ENCODE measurements at regions not wholly inside any gene's neighbourhood (a gene's known extent, or its start where the extent isn't known, plus 50 kb on each side); places are given as distances from the start of the nearest gene placed in this dataset.

GRCh38 chr14:53896726-53897125 lies 59.9 kb downstream of the BMP4 start:
- DNase-seq (ENCODE audit: low spot score) (no peak), FAIRE-seq (no peak)

GRCh38 chr14:53894456-53894855 lies 62.2 kb downstream of the BMP4 start:
- no peak for DNase-seq (ENCODE audit: low spot score)

GRCh38 chr14:53893374-53893773 lies 63.3 kb downstream of the BMP4 start:
- no peak for FAIRE-seq
- no peak for DNase-seq (ENCODE audit: low spot score)

More at GRCh38 chr14:53894456-53894855, 62.2 kb downstream of the BMP4 start:
- no peak for FAIRE-seq

GRCh38 chr14:53890611-53891101 lies 66.0 kb downstream of the BMP4 start:
- FAIRE-seq (no peak), DNase-seq (ENCODE audit: low spot score) (no peak)

- FAIRE-seq (no peak), DNase-seq (ENCODE audit: low spot score) (no peak)
Measured at GRCh38 chr14:53888535-53889386, 67.9 kb downstream of the BMP4 start.

GRCh38 chr14:53885136-53885640 lies 71.4 kb downstream of the BMP4 start:
- FAIRE-seq (no peak), DNase-seq (ENCODE audit: low spot score) (no peak)

GRCh38 chr14:53884601-53885000 lies 72.0 kb downstream of the BMP4 start:
- FAIRE-seq (no peak), DNase-seq (ENCODE audit: low spot score) (no peak)

GRCh38 chr14:53883739-53884138 lies 72.9 kb downstream of the BMP4 start:
- DNase-seq (ENCODE audit: low spot score) (no peak), FAIRE-seq (no peak)

GRCh38 chr14:53882684-53883083 lies 73.9 kb downstream of the BMP4 start:
- no peak for FAIRE-seq
- no peak for DNase-seq (ENCODE audit: low spot score)

GRCh38 chr14:53881921-53882320 lies 74.7 kb downstream of the BMP4 start:
- FAIRE-seq (no peak), DNase-seq (ENCODE audit: low spot score) (no peak)

GRCh38 chr14:53881161-53881871 lies 75.3 kb downstream of the BMP4 start:
- FAIRE-seq = peak; percentile 11

GRCh38 chr14:53880761-53881160 lies 75.9 kb downstream of the BMP4 start:
- DNase-seq (ENCODE audit: low spot score) (no peak), FAIRE-seq (no peak)

More at GRCh38 chr14:53881161-53881871, 75.3 kb downstream of the BMP4 start:
- no peak for DNase-seq (ENCODE audit: low spot score)

GRCh38 chr14:53879747-53880146 lies 76.9 kb downstream of the BMP4 start:
- no peak for FAIRE-seq

GRCh38 chr14:53879022-53879686 lies 77.5 kb downstream of the BMP4 start:
- DNase-seq (ENCODE audit: low spot score) = no peak
- FAIRE-seq = no peak

More at GRCh38 chr14:53879747-53880146, 76.9 kb downstream of the BMP4 start:
- no peak for DNase-seq (ENCODE audit: low spot score)

GRCh38 chr14:53875324-53875897 lies 81.2 kb downstream of the BMP4 start:
- no peak for DNase-seq (ENCODE audit: low spot score)
- no peak for FAIRE-seq

GRCh38 chr14:53874704-53875103 lies 81.9 kb downstream of the BMP4 start:
- DNase-seq (ENCODE audit: low spot score) (no peak), FAIRE-seq (no peak)

GRCh38 chr14:53872681-53873089 lies 83.9 kb downstream of the BMP4 start:
- FAIRE-seq = no peak
- DNase-seq (ENCODE audit: low spot score) = no peak

GRCh38 chr14:53871951-53872350 lies 84.7 kb downstream of the BMP4 start:
- DNase-seq (ENCODE audit: low spot score) = no peak
- FAIRE-seq = no peak

GRCh38 chr14:53871011-53871410 lies 85.6 kb downstream of the BMP4 start:
- FAIRE-seq (no peak), DNase-seq (ENCODE audit: low spot score) (no peak)

GRCh38 chr14:53865711-53866110 lies 90.9 kb downstream of the BMP4 start:
- FAIRE-seq (no peak), DNase-seq (ENCODE audit: low spot score) (no peak)

GRCh38 chr14:53861781-53862180 lies 94.8 kb downstream of the BMP4 start:
- FAIRE-seq (no peak), DNase-seq (ENCODE audit: low spot score) (no peak)
